HepG2 (cell line): ENCODE measurements at regions not wholly inside any gene's neighbourhood (a gene's known extent, or its start where the extent isn't known, plus 50 kb on each side); places are given as distances from the start of the nearest gene placed in this dataset.
A peak's percentile ranks its signal among the peaks of the same experiment; 100 is the strongest.

Experiments
- ATAC-seq: fragments of 200-7000 bp; cut with Tn5 transposase; 3 replicates; pipeline ENCODE4 v1.9.1; 2020; ENCODE audit warnings: mild to moderate bottlenecking, moderate library complexity
- BruUV-seq: library from RNA; stranded (reverse); fragments of 400-500 nt; replicated peaks from 2 replicates; lab custom pipeline; 2021; lab: Mats Ljungman, UMichigan
- CTCF ChIA-PET: fragments of 300-600 bp; formaldehyde crosslinking; extraction: SDS; loops from one replicate; lab custom pipeline; 2021; ENCODE audit warnings: low total read pairs, inconsistent platforms, low intra/inter-chr PET ratio; lab: Yijun Ruan, JAX
- POLR2A ChIA-PET: fragments of 350-600 bp; sonication (Branson Sonifier 250); formaldehyde crosslinking; loops from one replicate; lab custom pipeline; 2020; ENCODE audit warnings: antibody characterized with exemption, inconsistent platforms; lab: Yijun Ruan, JAX
- DNase-seq: peaks from one replicate; pipeline ENCODE4 v3.0.0-alpha.2; 2015; ENCODE audit warnings: low spot score
- FAIRE-seq: peaks from 3 replicates; lab custom pipeline; 2011; peaks lifted over from hg19 to GRCh38; lab: Jason Lieb, UNC
- H2AFZ ChIP-seq: one replicate; pipeline ENCODE4 v1.6.1; 2011; ENCODE audit warnings: low read length, inconsistent platforms
- H3K27ac ChIP-seq: fragments of 300-600 bp; 3 replicates; pipeline ENCODE4 v1.8.0; 2011; ENCODE audit warnings: mixed run types, mild to moderate bottlenecking, mixed read lengths, low read length, inconsistent platforms; ENCODE audit not compliant: insufficient read depth; ENCODE audit errors: extremely low read length
- H3K27me3 ChIP-seq, 2 experiments: fragments of 200-600 bp in 1 of 2; 2 replicates in 1 of 2; 3 replicates in 1 of 2; pipeline versions ENCODE4 v1.6.0 to v1.8.0; 2011; ENCODE audit warnings: low read length in 2 of 2, mild to moderate bottlenecking in 2 of 2, moderate library complexity in 2 of 2, inconsistent platforms in 1 of 2; ENCODE audit not compliant: insufficient read depth in 2 of 2, control insufficient read depth in 1 of 2
- H3K36me3 ChIP-seq, 2 experiments: fragments of 200-600 bp in 1 of 2; replicated peaks in 1 of 2; 2 replicates in 1 of 2; 3 replicates in 1 of 2; pipeline versions ENCODE4 v1.5.1 to v1.8.0; 2011; ENCODE audit warnings: low read length in 2 of 2, inconsistent platforms in 1 of 2; ENCODE audit not compliant: insufficient read depth in 2 of 2, control insufficient read depth in 1 of 2
- H3K4me1 ChIP-seq: 2 replicates; pipeline ENCODE4 v1.5.1; 2012; ENCODE audit warnings: low read length, inconsistent platforms; ENCODE audit not compliant: insufficient read depth
- H3K4me2 ChIP-seq: 2 replicates; pipeline ENCODE4 v1.6.0; 2011; ENCODE audit warnings: low read depth, low read length, inconsistent platforms
- H3K4me3 ChIP-seq, 3 experiments: fragments of 200-600 bp in 1 of 3; sonication (generic), shearing (Covaris generic) in 1 of 3; replicated peaks in 1 of 3; 2 replicates each; pipeline ENCODE4 v1.5.1; 2011 to 2016; ENCODE audit warnings: low read length in 3 of 3, inconsistent platforms in 2 of 3, low read depth in 2 of 3, mild to moderate bottlenecking in 2 of 3, control low read depth in 1 of 3, mixed read lengths in 1 of 3; ENCODE audit not compliant: insufficient read depth in 1 of 3
- H3K79me2 ChIP-seq: one replicate; pipeline ENCODE4 v1.6.1; 2011; ENCODE audit warnings: low read length, inconsistent platforms; ENCODE audit not compliant: insufficient read depth
- H3K9ac ChIP-seq: 2 replicates; pipeline ENCODE4 v1.6.0; 2011; ENCODE audit warnings: mild to moderate bottlenecking, low read depth, low read length, inconsistent platforms; ENCODE audit not compliant: insufficient read depth
- H3K9me3 ChIP-seq: 2 replicates; pipeline ENCODE4 v1.5.1; 2012; ENCODE audit warnings: mild to moderate bottlenecking, low read length
- H4K20me1 ChIP-seq: 2 replicates; pipeline ENCODE4 v1.6.0; 2011; ENCODE audit warnings: inconsistent platforms, mild to moderate bottlenecking, low read length, moderate library complexity; ENCODE audit not compliant: insufficient read depth
- ATF2 ChIP-seq: sonication (generic); formaldehyde crosslinking; IDR thresholded peaks from 2 replicates; pipeline ENCODE4 v1.4.0; 2020; ENCODE audit warnings: missing genetic modification reagents
- BRF2 ChIP-seq: sonication (generic); formaldehyde crosslinking; IDR thresholded peaks from 2 replicates; pipeline ENCODE4 v1.8.1; 2022; ENCODE audit warnings: mild to moderate bottlenecking, missing genetic modification reagents
- CEBPB ChIP-seq: IDR thresholded peaks from 2 replicates; pipeline ENCODE4 v1.6.1; 2011; ENCODE audit warnings: low read depth, low read length, improper control_type of control experiment, borderline replicate concordance
- CHD2 ChIP-seq: IDR thresholded peaks from 2 replicates; pipeline ENCODE4 v1.6.1; 2011; ENCODE audit warnings: low read depth, low read length, improper control_type of control experiment
- FOXP1 ChIP-seq, 2 experiments: fragments of 450-650 bp in 1 of 2; IDR thresholded peaks; 2 replicates each; pipeline ENCODE4 v1.6.1; 2017 to 2018; ENCODE audit warnings: antibody characterized with exemption in 1 of 2
- KLF12 ChIP-seq: sonication (generic); formaldehyde crosslinking; IDR thresholded peaks from 2 replicates; pipeline ENCODE4 v1.4.0; 2020; ENCODE audit warnings: missing genetic modification reagents, borderline replicate concordance
- PAF1 ChIP-seq: IDR thresholded peaks from 2 replicates; pipeline ENCODE4 v1.6.1; 2016; ENCODE audit warnings: missing genetic modification reagents, missing compliant biosample characterization
- PRPF4 ChIP-seq: fragments of 200-400 bp; formaldehyde crosslinking; IDR thresholded peaks from 2 replicates; pipeline ENCODE4 v1.6.1; 2016; ENCODE audit warnings: low read length, low read depth; ENCODE audit not compliant: poor library complexity, severe bottlenecking
- ZBTB21 ChIP-seq: sonication (generic); formaldehyde crosslinking; IDR thresholded peaks from 2 replicates; pipeline ENCODE4 v1.4.0; 2020; ENCODE audit warnings: missing genetic modification reagents
- ZGPAT ChIP-seq: IDR thresholded peaks from 2 replicates; pipeline ENCODE4 v1.6.1; 2016; ENCODE audit warnings: mild to moderate bottlenecking
- ZNF710 ChIP-seq: sonication (generic); formaldehyde crosslinking; IDR thresholded peaks from 2 replicates; pipeline ENCODE4 v1.5.0; 2020; ENCODE audit warnings: mild to moderate bottlenecking, missing genetic modification reagents, borderline replicate concordance
- ZZZ3 ChIP-seq: sonication (generic); formaldehyde crosslinking; IDR thresholded peaks from 2 replicates; pipeline ENCODE4 v1.4.0; 2020; ENCODE audit warnings: missing genetic modification reagents, mild to moderate bottlenecking, borderline replicate concordance
- WGBS: methylation state at CpG from one replicate; pipeline ENCODE4 v1.1.6; 2017; ENCODE audit warnings: low lambda C conversion rate; 5-methylcytosine and 5-hydroxymethylcytosine counted together
- in situ Hi-C: cut with HindIII; loops from 2 replicates; pipeline ENCODE4 v1.10.0; 2017; ENCODE audit warnings: low pct_unique_long_range_greater_than_20kb; ENCODE audit not compliant: extremely low pct_ligation_motif_present
- intact Hi-C: fragments of 100-400 bp; cut with micrococcal nuclease; formaldehyde crosslinking; loops from one replicate; pipeline ENCODE4 v1.10.0; 2022; ENCODE audit not compliant: unreplicated experiment

- FAIRE-seq (no peak), ATAC-seq (no peak), DNase-seq (no peak)
- Histone ChIP-seq H3K4me3 (no peak overlapping the region), H3K9ac (no peak overlapping the region), H3K36me3 (no peaks in the 10 kb centered on the region), H4K20me1 (no peaks in the 10 kb centered on the region), H3K27me3 (no peaks in the 10 kb centered on the region; a peak in 1 of 5 replicates), H3K79me2 (no peaks in the 10 kb centered on the region), H3K9me3 (no peaks in the 10 kb centered on the region), H3K27ac (no peak overlapping the region), H3K4me1 (no peaks in the 10 kb centered on the region), H2AFZ (no peak overlapping the region), H3K4me2 (no peak overlapping the region)
- CTCF ChIA-PET = no interaction called here
- in situ Hi-C loops (no loop called here), intact Hi-C loops (loop anchor here (5.0 to 10.0 kb wide), 2 partner anchors 204 to 631 kb away; no protein-coding TSS in a partner anchor)
- WGBS = 0% methylated on average over 1 of the region's 1 CpG
- POLR2A ChIA-PET = no interaction called here
- BruUV-seq = no TSS peak
- peak; percentile 76 for TF ChIP-seq CEBPB
- TF ChIP-seq FOXP1 (IDR thresholded peaks at IDR 0.05) = no peak
- TF ChIP-seq FOXP1 (CRISPR knock-in tag; IDR thresholded peaks at IDR 0.05) = no peak
Observed at GRCh38 chr5:114308508-114308907, 53.4 kb upstream of the KCNN2 start.

GRCh38 chr5:114310666-114311065, 51.2 kb upstream of the KCNN2 start:
- H3K27ac ChIP-seq = no peak overlapping the region
- ChIA-PET CTCF (no interaction called here), POLR2A (no interaction called here)
- no peak for DNase-seq
- no peak overlapping the region for H3K4me2 ChIP-seq
- no TSS peak for BruUV-seq
- H4K20me1 ChIP-seq = no peaks in the 10 kb centered on the region
- no peak overlapping the region for H3K4me3 ChIP-seq
- no peaks in the 10 kb centered on the region for H3K79me2 ChIP-seq
- intact Hi-C loops = no loop called here
- H3K27me3 ChIP-seq = no peaks in the 10 kb centered on the region; a peak in 1 of 5 replicates
- H3K36me3 ChIP-seq = no peaks in the 10 kb centered on the region
- no peak for ATAC-seq
- no peaks in the 10 kb centered on the region for H3K4me1 ChIP-seq
- in situ Hi-C loops = no loop called here
- no peaks in the 10 kb centered on the region for H3K9me3 ChIP-seq
- 0% methylated on average over 2 of the region's 2 CpGs for WGBS
- H2AFZ ChIP-seq = no peak overlapping the region
- H3K9ac ChIP-seq = no peak overlapping the region
- no peak for FAIRE-seq
- no peak for TF ChIP-seq ZGPAT (CRISPR knock-in tag)
- no peak for TF ChIP-seq CHD2
- TF ChIP-seq ATF2 (CRISPR knock-in tag) = no peak
- TF ChIP-seq PRPF4 = no peak
- no peak for TF ChIP-seq KLF12 (CRISPR knock-in tag)
- no peak for TF ChIP-seq ZNF710 (CRISPR knock-in tag)
- no peak for TF ChIP-seq ZBTB21 (CRISPR knock-in tag)
- TF ChIP-seq PAF1 = no peak
- TF ChIP-seq ZZZ3 (CRISPR knock-in tag) = no peak
- no peak for TF ChIP-seq BRF2 (CRISPR knock-in tag)
